ENCODE measurements at regions not wholly inside any gene's neighbourhood (a gene's known extent, or its start where the extent isn't known, plus 50 kb on each side); places are given as distances from the start of the nearest gene placed in this dataset.
A peak's percentile ranks its signal among the peaks of the same experiment; 100 is the strongest.
"Not testable (repeated sequence)": the region's sequence is repeated elsewhere in the genome, so short reads cannot be mapped to it uniquely, and the experiment has no call there.

GRCh38 chr18:66393463-66393862 lies 210.4 kb downstream of the CDH19 start:
- no peak overlapping the region for H3K27ac ChIP-seq
- peaks cover 0 to 35% (median 3%) of the 10 kb centered on the region in 11 donors for H3K9me3 ChIP-seq
- H3K27me3 ChIP-seq: no peaks in the 10 kb centered on the region
- H3K4me3 ChIP-seq: no peak overlapping the region
- no peak for TF ChIP-seq CTCF (IDR thresholded peaks at IDR 0.05)
- no peak for ATAC-seq
- no peak for DNase-seq
- no peaks in the 10 kb centered on the region for H3K36me3 ChIP-seq
- intact Hi-C loops (cut with DNase I): loop anchor here in 1 of 10 donors (10.0 kb wide), 1 partner anchor 719 kb away; no protein-coding TSS in a partner anchor
- no peaks in the 10 kb centered on the region for H3K4me1 ChIP-seq
- 61 to 66% methylated on average over 1 of the region's 1 CpG for WGBS, 2 donors

GRCh38 chr18:66377291-66377690 lies 226.6 kb downstream of the CDH19 start:
- H3K4me1 ChIP-seq: no peaks in the 10 kb centered on the region
- intact Hi-C loops (cut with DNase I): no loop called here
- DNase-seq: no peak
- no peak overlapping the region for H3K4me3 ChIP-seq
- no peaks in the 10 kb centered on the region for H3K36me3 ChIP-seq
- 71 to 72% methylated on average over 2 of the region's 2 CpGs for WGBS, 2 donors
- no peak overlapping the region for H3K27ac ChIP-seq
- TF ChIP-seq CTCF (IDR thresholded peaks at IDR 0.05): no peak
- peaks cover 0 to 35% (median 0%) of the 10 kb centered on the region in 11 donors for H3K9me3 ChIP-seq
- H3K27me3 ChIP-seq: no peaks in the 10 kb centered on the region
- no peak for ATAC-seq

GRCh38 chr18:66375391-66375790 lies 228.5 kb downstream of the CDH19 start:
- intact Hi-C loops (cut with DNase I); ATAC-seq: not testable (repeated sequence)

GRCh38 chr18:66346833-66347588 lies 256.9 kb downstream of the CDH19 start:
- intact Hi-C loops (cut with DNase I): no loop called here
- WGBS, 2 donors: 16 to 29% methylated on average over 1 of the region's 1 CpG
- peaks cover 0 to 2% (median 0%) of the 10 kb centered on the region in 11 donors for H3K9me3 ChIP-seq
- ATAC-seq: no peak
- H3K4me3 ChIP-seq: no peak overlapping the region
- no peak for DNase-seq
- H3K4me1 ChIP-seq: no peaks in the 10 kb centered on the region
- H3K36me3 ChIP-seq: no peaks in the 10 kb centered on the region
- no peak for TF ChIP-seq CTCF (IDR thresholded peaks at IDR 0.05)
- no peak overlapping the region for H3K27ac ChIP-seq
- no peaks in the 10 kb centered on the region for H3K27me3 ChIP-seq

More at GRCh38 chr18:66375391-66375790, 228.5 kb downstream of the CDH19 start:
- not testable (repeated sequence) for H3K36me3 ChIP-seq, H3K27me3 ChIP-seq, H3K4me3 ChIP-seq, H3K27ac ChIP-seq, H3K4me1 ChIP-seq
- DNase-seq: peak in 1 of 2 donors; percentile 24
- 40 to 62% methylated on average over 2 of the region's 2 CpGs for WGBS, 2 donors
- H3K9me3 ChIP-seq: peaks cover 0 to 41% (median 0%) of the 10 kb centered on the region in 11 donors

- TF ChIP-seq CTCF (IDR thresholded peaks at IDR 0.05): no peak
- Histone ChIP-seq H3K4me3 (no peak overlapping the region), H3K9me3 (peaks cover 0 to 3% (median 0%) of the 10 kb centered on the region in 11 donors), H3K27ac (no peak overlapping the region), H3K4me1 (no peaks in the 10 kb centered on the region), H3K36me3 (no peaks in the 10 kb centered on the region), H3K27me3 (no peaks in the 10 kb centered on the region)
- no peak for ATAC-seq
- WGBS, 2 donors: 32 to 35% methylated on average over 2 of the region's 2 CpGs
- intact Hi-C loops (cut with DNase I): no loop called here
- DNase-seq: no peak
Measured at GRCh38 chr18:66344227-66344626, 259.7 kb downstream of the CDH19 start.

Measured in heart right ventricle (tissue), 16 donors.